CD14-positive monocyte (primary cell): ENCODE measurements at regions not wholly inside any gene's neighbourhood (a gene's known extent, or its start where the extent isn't known, plus 50 kb on each side); places are given as distances from the start of the nearest gene placed in this dataset.

Source experiments
- DNase-seq, 3 donors: peaks; one replicate each; pipeline ENCODE4 v3.0.0-alpha.2; 2011 to 2022
- H2AFZ ChIP-seq: 2 replicates; pipeline ENCODE4 v1.6.0; 2012; ENCODE audit warnings: mild to moderate bottlenecking, low read depth, low read length, inconsistent platforms; ENCODE audit not compliant: insufficient read depth, poor library complexity, severe bottlenecking
- H3K27ac ChIP-seq, 2 donors: 1 replicate in 1 of 2; 2 replicates in 1 of 2; pipeline ENCODE4 v1.5.1; 2012 to 2013; ENCODE audit warnings: low read length in 2 of 2, control low read depth in 1 of 2, inconsistent platforms in 1 of 2, low read depth in 1 of 2, mild to moderate bottlenecking in 1 of 2
- H3K27me3 ChIP-seq, 2 donors: one replicate each; pipeline versions ENCODE4 v1.6.0 to v1.6.1; 2011 to 2013; ENCODE audit warnings: low read length in 2 of 2; ENCODE audit not compliant: control insufficient read depth in 2 of 2, insufficient read depth in 2 of 2
- H3K36me3 ChIP-seq, 2 donors: replicated peaks in 1 of 2; 1 replicate in 1 of 2; 2 replicates in 1 of 2; pipeline versions ENCODE4 v1.5.1 to v1.6.1; 2012 to 2013; ENCODE audit warnings: low read length in 2 of 2, control low read depth in 1 of 2, inconsistent platforms in 1 of 2, mild to moderate bottlenecking in 1 of 2; ENCODE audit not compliant: insufficient read depth in 2 of 2, control insufficient read depth in 1 of 2
- H3K4me1 ChIP-seq, 2 donors: 1 replicate in 1 of 2; 2 replicates in 1 of 2; pipeline versions ENCODE4 v1.5.1 to v1.6.1; 2012 to 2013; ENCODE audit warnings: low read length in 2 of 2, control low read depth in 1 of 2, inconsistent platforms in 1 of 2, mild to moderate bottlenecking in 1 of 2, moderate library complexity in 1 of 2; ENCODE audit not compliant: insufficient read depth in 2 of 2, control insufficient read depth in 1 of 2
- H3K4me2 ChIP-seq: replicated peaks from 2 replicates; pipeline ENCODE3; 2012; ENCODE audit warnings: low read length, moderate library complexity, mild to moderate bottlenecking; ENCODE audit not compliant: poor library complexity, severe bottlenecking; ENCODE audit errors: extremely low read depth
- H3K4me3 ChIP-seq, 3 experiments: fragments of 200-600 bp in 1 of 3; sonication (generic) in 1 of 3; replicated peaks in 1 of 3; 1 replicate in 2 of 3; 2 replicates in 1 of 3; pipeline ENCODE4 v1.5.1; 2011 to 2013; ENCODE audit warnings: low read length in 3 of 3, mild to moderate bottlenecking in 3 of 3, control low read depth in 2 of 3, low read depth in 2 of 3, inconsistent platforms in 1 of 3, moderate library complexity in 1 of 3
- H3K79me2 ChIP-seq: 2 replicates; pipeline ENCODE4 v1.6.0; 2012; ENCODE audit warnings: mild to moderate bottlenecking, control low read depth, inconsistent platforms, low read length, moderate library complexity; ENCODE audit not compliant: insufficient read depth
- H3K9ac ChIP-seq: 2 replicates; pipeline ENCODE4 v1.6.0; 2017; ENCODE audit warnings: low read length, mild to moderate bottlenecking; ENCODE audit not compliant: insufficient read depth, poor library complexity, severe bottlenecking
- H3K9me3 ChIP-seq, 2 donors: replicated peaks in 1 of 2; 1 replicate in 1 of 2; 2 replicates in 1 of 2; pipeline versions ENCODE4 v1.5.1 to v1.6.1; 2012 to 2013; ENCODE audit warnings: low read length in 2 of 2, control low read depth in 1 of 2; ENCODE audit not compliant: control insufficient read depth in 1 of 2, insufficient read depth in 1 of 2
- H4K20me1 ChIP-seq: 2 replicates; pipeline ENCODE4 v1.6.0; 2012; ENCODE audit warnings: mild to moderate bottlenecking, low read length, control low read depth, moderate library complexity; ENCODE audit not compliant: insufficient read depth
- H3K27ac Mint-ChIP-seq, 7 donors: one replicate each; pipeline ENCODE4 v1.8.0; 2020; ENCODE audit warnings: mild to moderate bottlenecking in 7 of 7, mixed read lengths in 7 of 7, moderate library complexity in 6 of 7, inconsistent platforms in 2 of 7
- H3K27me3 Mint-ChIP-seq, 3 donors: one replicate each; pipeline ENCODE4 v1.8.0; 2021 to 2022; ENCODE audit warnings: low read depth in 3 of 3, mild to moderate bottlenecking in 3 of 3, mixed read lengths in 3 of 3, moderate library complexity in 3 of 3, inconsistent platforms in 1 of 3
- H3K36me3 Mint-ChIP-seq, 2 donors: one replicate each; pipeline ENCODE4 v1.8.0; 2020; ENCODE audit warnings: mixed read lengths in 2 of 2, inconsistent platforms in 1 of 2, mild to moderate bottlenecking in 1 of 2
- H3K4me1 Mint-ChIP-seq: one replicate; pipeline ENCODE4 v1.8.0; 2020; ENCODE audit warnings: mild to moderate bottlenecking, mixed read lengths
- H3K4me3 Mint-ChIP-seq, 2 donors: one replicate each; pipeline ENCODE4 v1.8.0; 2020; ENCODE audit warnings: mild to moderate bottlenecking in 2 of 2, mixed read lengths in 2 of 2, moderate library complexity in 1 of 2
- H3K9me3 Mint-ChIP-seq, 7 donors: one replicate each; pipeline ENCODE4 v1.8.0; 2020 to 2022; ENCODE audit warnings: mixed read lengths in 7 of 7, mild to moderate bottlenecking in 6 of 7, moderate library complexity in 6 of 7, inconsistent platforms in 2 of 7
- WGBS: methylation state at CpG from one replicate; pipeline ENCODE4 v1.1.5; 2013; ENCODE audit warnings: missing lambda C conversion rate; ENCODE audit not compliant: insufficient coverage; 5-methylcytosine and 5-hydroxymethylcytosine counted together
- intact Hi-C, 2 donors: fragments of 100-400 bp; cut with micrococcal nuclease; formaldehyde crosslinking; loops; one replicate each; pipeline versions ENCODE4 v1.15.0 to v1.15.1; 2023
- TF ChIP-seq, protein P1 (sequence below): fragments of 200-600 bp; IDR thresholded peaks from one replicate; pipeline ENCODE4 v1.8.0; 2022; ENCODE audit warnings: antibody characterized with exemption, mild to moderate bottlenecking

GRCh38 chr3:159898147-159898546, 90.5 kb upstream of the IL12A start:
- intact Hi-C loops, result no loop called here
- Mint-ChIP-seq H3K36me3 (no peaks in the 10 kb centered on the region), H3K4me1 (peaks cover 17% of the 10 kb centered on the region), H3K9me3 (no peaks in the 10 kb centered on the region), H3K27ac (no peak overlapping the region), H3K27me3 (peaks cover 0 to 3% (median 0%) of the 10 kb centered on the region in 3 donors), H3K4me3 (no peak overlapping the region)
- H3K4me3 ChIP-seq, result no peak overlapping the region
- no peaks in the 10 kb centered on the region for H3K79me2 ChIP-seq
- H3K27ac ChIP-seq, result no peak overlapping the region
- no peaks in the 10 kb centered on the region for H3K9me3 ChIP-seq
- no peak overlapping the region for H3K9ac ChIP-seq
- no peak overlapping the region for H3K4me2 ChIP-seq
- H3K36me3 ChIP-seq, result no peaks in the 10 kb centered on the region
- DNase-seq, result no peak
- TF ChIP-seq, protein P1, sequence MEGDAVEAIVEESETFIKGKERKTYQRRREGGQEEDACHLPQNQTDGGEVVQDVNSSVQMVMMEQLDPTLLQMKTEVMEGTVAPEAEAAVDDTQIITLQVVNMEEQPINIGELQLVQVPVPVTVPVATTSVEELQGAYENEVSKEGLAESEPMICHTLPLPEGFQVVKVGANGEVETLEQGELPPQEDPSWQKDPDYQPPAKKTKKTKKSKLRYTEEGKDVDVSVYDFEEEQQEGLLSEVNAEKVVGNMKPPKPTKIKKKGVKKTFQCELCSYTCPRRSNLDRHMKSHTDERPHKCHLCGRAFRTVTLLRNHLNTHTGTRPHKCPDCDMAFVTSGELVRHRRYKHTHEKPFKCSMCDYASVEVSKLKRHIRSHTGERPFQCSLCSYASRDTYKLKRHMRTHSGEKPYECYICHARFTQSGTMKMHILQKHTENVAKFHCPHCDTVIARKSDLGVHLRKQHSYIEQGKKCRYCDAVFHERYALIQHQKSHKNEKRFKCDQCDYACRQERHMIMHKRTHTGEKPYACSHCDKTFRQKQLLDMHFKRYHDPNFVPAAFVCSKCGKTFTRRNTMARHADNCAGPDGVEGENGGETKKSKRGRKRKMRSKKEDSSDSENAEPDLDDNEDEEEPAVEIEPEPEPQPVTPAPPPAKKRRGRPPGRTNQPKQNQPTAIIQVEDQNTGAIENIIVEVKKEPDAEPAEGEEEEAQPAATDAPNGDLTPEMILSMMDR, result no peak
- no peak overlapping the region for H2AFZ ChIP-seq
- H3K4me1 ChIP-seq, result peaks cover 14 to 20% of the 10 kb centered on the region in 2 donors
- no peaks in the 10 kb centered on the region for H4K20me1 ChIP-seq
- no peaks in the 10 kb centered on the region for H3K27me3 ChIP-seq
- WGBS, result 100% methylated on average over 1 of the region's 2 CpGs

GRCh38 chr3:159899166-159899565, 89.5 kb upstream of the IL12A start:
- no peaks in the 10 kb centered on the region for H3K36me3 ChIP-seq
- no peaks in the 10 kb centered on the region for H3K27me3 ChIP-seq
- no CpG with 5 or more reads among the region's 1 CpG for WGBS
- H3K4me1 ChIP-seq, result peaks cover 21 to 27% of the 10 kb centered on the region in 2 donors
- Mint-ChIP-seq H3K27ac (no peak overlapping the region), H3K27me3 (peaks cover 0 to 3% (median 1%) of the 10 kb centered on the region in 3 donors), H3K4me3 (no peak overlapping the region), H3K36me3 (no peaks in the 10 kb centered on the region), H3K4me1 (peaks cover 19% of the 10 kb centered on the region), H3K9me3 (no peaks in the 10 kb centered on the region)
- no peaks in the 10 kb centered on the region for H4K20me1 ChIP-seq
- H3K79me2 ChIP-seq, result no peaks in the 10 kb centered on the region
- intact Hi-C loops, result no loop called here
- no peak for DNase-seq
- H3K9ac ChIP-seq, result no peak overlapping the region
- TF ChIP-seq, protein P1, result no peak
- H3K9me3 ChIP-seq, result no peaks in the 10 kb centered on the region
- H3K27ac ChIP-seq, result no peak overlapping the region
- H2AFZ ChIP-seq, result no peak overlapping the region
- H3K4me2 ChIP-seq, result no peak overlapping the region
- H3K4me3 ChIP-seq, result no peak overlapping the region
